H1 (cell line): ENCODE measurements at regions not wholly inside any gene's neighbourhood (a gene's known extent, or its start where the extent isn't known, plus 50 kb on each side); places are given as distances from the start of the nearest gene placed in this dataset.

ENCODE experiments used
- CTCF ChIA-PET: fragments of 300-600 bp; sonication (Branson Sonifier 250); formaldehyde crosslinking; loops from one replicate; lab custom pipeline; 2021; ENCODE audit not compliant: partially characterized antibody; lab: Charles Lee
- POLR2A ChIA-PET: fragments of 300-600 bp; sonication (Branson Sonifier 250); formaldehyde crosslinking; loops from one replicate; lab custom pipeline; 2021; ENCODE audit warnings: inconsistent platforms; ENCODE audit not compliant: partially characterized antibody; lab: Charles Lee
- DNase-seq, 2 experiments: peaks; one replicate each; pipeline versions ENCODE4 v3.0.0 to v3.0.0-alpha.2; 2010 to 2022; ENCODE audit warnings: low spot score in 2 of 2, low read depth in 1 of 2, mixed read lengths in 1 of 2
- FAIRE-seq: peaks from 2 replicates; lab custom pipeline; 2011; peaks lifted over from hg19 to GRCh38; lab: Jason Lieb, UNC
- H2AFZ ChIP-seq: 2 replicates; pipeline ENCODE4 v1.8.1; 2012; ENCODE audit warnings: low read length, inconsistent platforms
- H2AK5ac ChIP-seq: 2 replicates; pipeline ENCODE4 v1.6.1; 2013; ENCODE audit warnings: low read depth, low read length
- H2BK120ac ChIP-seq: replicated peaks from 2 replicates; pipeline ENCODE3; 2013; ENCODE audit warnings: low read depth, low read length, inconsistent platforms
- H2BK12ac ChIP-seq: 2 replicates; pipeline ENCODE4 v1.6.1; 2013; ENCODE audit warnings: low read depth, low read length
- H2BK15ac ChIP-seq: 2 replicates; pipeline ENCODE4 v1.6.1; 2013; ENCODE audit warnings: low read length
- H2BK20ac ChIP-seq: 2 replicates; pipeline ENCODE4 v1.6.1; 2013; ENCODE audit warnings: low read length
- H2BK5ac ChIP-seq: 2 replicates; pipeline ENCODE4 v1.6.1; 2013; ENCODE audit warnings: low read depth, low read length
- H3K14ac ChIP-seq: 2 replicates; pipeline ENCODE4 v1.6.1; 2013; ENCODE audit warnings: inconsistent platforms; ENCODE audit not compliant: insufficient read length
- H3K18ac ChIP-seq: 2 replicates; pipeline ENCODE4 v1.6.1; 2013; ENCODE audit warnings: low read length; ENCODE audit errors: extremely low read depth
- H3K23ac ChIP-seq: 2 replicates; pipeline ENCODE4 v1.6.1; 2013; ENCODE audit warnings: inconsistent platforms; ENCODE audit not compliant: insufficient read length
- H3K23me2 ChIP-seq: 2 replicates; pipeline ENCODE4 v1.6.1; 2013; ENCODE audit warnings: low read depth, low read length
- H3K27ac ChIP-seq: 2 replicates; pipeline ENCODE4 v1.6.1; 2011; ENCODE audit warnings: low read depth, low read length, inconsistent platforms
- H3K27me3 ChIP-seq, 4 experiments: replicated peaks in 1 of 4; 1 replicate in 1 of 4; 2 replicates in 3 of 4; pipeline versions ENCODE4 v1.6.1 to v1.8.1; 2011 to 2013; ENCODE audit warnings: low read length in 3 of 4, mild to moderate bottlenecking in 3 of 4, inconsistent platforms in 2 of 4, mixed read lengths in 2 of 4, moderate library complexity in 1 of 4; ENCODE audit not compliant: control insufficient read depth in 3 of 4, insufficient read depth in 3 of 4; ENCODE audit errors: extremely low read depth in 1 of 4
- H3K36me3 ChIP-seq, 4 experiments: 2 replicates each; pipeline versions ENCODE4 v1.6.1 to v1.8.1; 2011 to 2013; ENCODE audit warnings: mild to moderate bottlenecking in 4 of 4, low read length in 3 of 4, moderate library complexity in 2 of 4, control low read depth in 1 of 4, inconsistent platforms in 1 of 4; ENCODE audit not compliant: insufficient read depth in 4 of 4, control insufficient read depth in 2 of 4
- H3K4ac ChIP-seq: replicated peaks from 2 replicates; pipeline ENCODE3; 2013; ENCODE audit warnings: low read length, low read depth, mixed read lengths, inconsistent platforms; ENCODE audit not compliant: insufficient read length
- H3K4me1 ChIP-seq, 4 experiments: replicated peaks in 1 of 4; 1 replicate in 1 of 4; 2 replicates in 3 of 4; pipeline versions ENCODE4 v1.6.1 to v1.8.1; 2011 to 2013; ENCODE audit warnings: low read length in 3 of 4, inconsistent platforms in 2 of 4, mixed read lengths in 1 of 4; ENCODE audit not compliant: insufficient read depth in 4 of 4, control insufficient read depth in 3 of 4
- H3K4me2 ChIP-seq, 2 experiments: 2 replicates each; pipeline versions ENCODE4 v1.6.1 to v1.8.1; 2011 to 2013; ENCODE audit warnings: low read depth in 2 of 2, low read length in 2 of 2, control low read depth in 1 of 2, inconsistent platforms in 1 of 2, mild to moderate bottlenecking in 1 of 2; ENCODE audit not compliant: insufficient read depth in 1 of 2
- H3K4me3 ChIP-seq, 4 experiments: fragments of 200-600, 300-600 bp in 1 of 4; sonication (generic), shearing (Covaris generic), sonication (Bioruptor Twin) in 1 of 4; 2 replicates each; pipeline versions ENCODE4 v1.5.1 to v1.8.1; 2011 to 2016; ENCODE audit warnings: low read length in 4 of 4, low read depth in 3 of 4, control low read depth in 2 of 4, inconsistent platforms in 2 of 4, mild to moderate bottlenecking in 2 of 4, mixed read lengths in 1 of 4, moderate library complexity in 1 of 4; ENCODE audit not compliant: insufficient read depth in 2 of 4; ENCODE audit errors: extremely low read depth in 1 of 4
- H3K56ac ChIP-seq: replicated peaks from 2 replicates; pipeline ENCODE3; 2013; ENCODE audit warnings: low read depth, mild to moderate bottlenecking, mixed read lengths, low read length, inconsistent platforms; ENCODE audit not compliant: insufficient read length
- H3K79me1 ChIP-seq: 2 replicates; pipeline ENCODE4 v1.6.1; 2013; ENCODE audit warnings: low read depth, low read length, control low read depth
- H3K79me2 ChIP-seq, 2 experiments: 2 replicates each; pipeline versions ENCODE4 v1.6.1 to v1.8.1; 2012 to 2013; ENCODE audit warnings: low read length in 2 of 2, mild to moderate bottlenecking in 2 of 2, inconsistent platforms in 1 of 2; ENCODE audit not compliant: insufficient read depth in 2 of 2, control insufficient read depth in 1 of 2
- H3K9ac ChIP-seq, 4 experiments: replicated peaks in 1 of 4; 1 replicate in 1 of 4; 2 replicates in 3 of 4; pipeline versions ENCODE4 v1.6.1 to v1.8.1; 2011 to 2013; ENCODE audit warnings: low read depth in 3 of 4, low read length in 3 of 4, control low read depth in 2 of 4, mild to moderate bottlenecking in 2 of 4, moderate library complexity in 2 of 4, inconsistent platforms in 1 of 4; ENCODE audit errors: extremely low read depth in 1 of 4
- H3K9me3 ChIP-seq, 2 experiments: 2 replicates each; pipeline versions ENCODE4 v1.6.1 to v1.8.1; 2012 to 2013; ENCODE audit warnings: mild to moderate bottlenecking in 2 of 2, moderate library complexity in 2 of 2, control low read depth in 1 of 2, inconsistent platforms in 1 of 2, low read depth in 1 of 2, low read length in 1 of 2, mixed read lengths in 1 of 2; ENCODE audit not compliant: insufficient read depth in 2 of 2
- H4K20me1 ChIP-seq, 2 experiments: replicated peaks in 1 of 2; 2 replicates each; pipeline versions ENCODE3 to v1.8.1; 2011 to 2013; ENCODE audit warnings: inconsistent platforms in 2 of 2, low read length in 2 of 2, mild to moderate bottlenecking in 1 of 2; ENCODE audit not compliant: insufficient read depth in 2 of 2, control insufficient read depth in 1 of 2
- H4K5ac ChIP-seq: 2 replicates; pipeline ENCODE4 v1.6.1; 2013; ENCODE audit warnings: low read length, low read depth, mixed read lengths, inconsistent platforms; ENCODE audit not compliant: insufficient read length
- H4K8ac ChIP-seq: 2 replicates; pipeline ENCODE4 v1.8.0; 2013; ENCODE audit warnings: mild to moderate bottlenecking, moderate library complexity, low read length, inconsistent platforms; ENCODE audit not compliant: insufficient read depth; ENCODE audit errors: extremely low read depth
- H4K91ac ChIP-seq: replicated peaks from 2 replicates; pipeline ENCODE3; 2013; ENCODE audit warnings: low read length, mixed read lengths, inconsistent platforms; ENCODE audit not compliant: insufficient read length
- ASH2L ChIP-seq: fragments of 200-600, 300-600 bp; sonication (generic); IDR thresholded peaks from one replicate; pipeline ENCODE4 v1.7.1; 2017; ENCODE audit warnings: low read length
- CBX8 ChIP-seq: fragments of 300-800, 300-1000 bp; sonication (generic); IDR thresholded peaks from 2 replicates; pipeline ENCODE4 v1.7.1; 2016; ENCODE audit warnings: low read depth, low read length, borderline replicate concordance
- CEBPB ChIP-seq: IDR thresholded peaks from 2 replicates; pipeline ENCODE4 v1.6.1; 2012; ENCODE audit warnings: low read depth, low read length
- USF2 ChIP-seq: IDR thresholded peaks from 2 replicates; pipeline ENCODE4 v1.6.1; 2011; ENCODE audit warnings: low read length, improper control_type of control experiment
- WGBS, 2 experiments: shearing (Covaris generic) in 1 of 2; methylation state at CpG; one replicate each; pipeline versions ENCODE4 v1.1.6 to v1.1.7; 2013 to 2015; ENCODE audit warnings: low lambda C conversion rate in 2 of 2, mixed read lengths in 2 of 2, inconsistent platforms in 1 of 2, low coverage in 1 of 2, missing lambda C conversion rate in 1 of 2; ENCODE audit not compliant: insufficient replicate concordance in 2 of 2, insufficient coverage in 1 of 2, insufficient read length in 1 of 2; ENCODE audit errors: extremely low coverage in 1 of 2, missing lambda C conversion rate in 1 of 2; 5-methylcytosine and 5-hydroxymethylcytosine counted together

DNA sequence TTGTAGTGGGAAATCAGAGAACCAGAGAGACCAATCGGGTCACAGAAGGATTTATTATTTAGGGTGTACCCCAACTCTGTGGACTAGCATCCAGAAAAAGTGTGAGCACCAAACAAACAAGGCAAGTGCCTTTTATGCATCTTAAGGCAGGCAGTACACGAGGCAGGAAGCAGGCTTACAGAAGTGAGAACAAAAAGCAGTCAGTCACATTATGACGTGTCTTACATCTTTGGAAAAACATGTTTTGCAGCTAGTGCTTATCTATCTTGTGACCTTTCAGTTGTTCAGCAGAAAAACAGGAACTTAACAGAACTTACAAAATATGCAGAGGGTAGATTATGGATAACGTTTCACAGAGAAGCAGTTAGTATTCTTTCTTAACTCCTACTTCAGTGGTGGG, 270.9 kb upstream of the RBMY1B start:
- no peak for DNase-seq
- FAIRE-seq, result no peak
- no peaks in the 10 kb centered on the region for H3K79me2 ChIP-seq
- no peaks in the 10 kb centered on the region for H3K4me1 ChIP-seq
- TF ChIP-seq ASH2L, result no peak
- TF ChIP-seq CBX8, result no peak
- TF ChIP-seq CEBPB, result no peak
- TF ChIP-seq USF2, result no peak
- no peak overlapping the region for H3K14ac ChIP-seq
- no peak overlapping the region for H3K23ac ChIP-seq
- H2BK15ac ChIP-seq, result no peak overlapping the region
- H2BK20ac ChIP-seq, result no peak overlapping the region
- H3K23me2 ChIP-seq, result no peaks in the 10 kb centered on the region
- WGBS, 2 experiments, result 79% methylated on average over 4 of the region's 4 CpGs; no CpG with 5 or more reads in 1 of the 2 experiments
- H3K56ac ChIP-seq, result no peak overlapping the region
- H3K9me3 ChIP-seq, result peaks cover 0 to 22% of the 10 kb centered on the region in 2 experiments; a peak in 1 of 4 replicates
- no peak overlapping the region for H4K5ac ChIP-seq
- no peak overlapping the region for H4K91ac ChIP-seq
- no peak overlapping the region for H3K4me2 ChIP-seq
- H4K8ac ChIP-seq, result no peak overlapping the region
- H3K9ac ChIP-seq, result no peak overlapping the region
- H2AK5ac ChIP-seq, result no peak overlapping the region
- H2AFZ ChIP-seq, result no peak overlapping the region
- no peak overlapping the region for H3K18ac ChIP-seq
- no peak overlapping the region for H2BK120ac ChIP-seq
- no peak overlapping the region for H3K4ac ChIP-seq
- no peaks in the 10 kb centered on the region for H3K27me3 ChIP-seq
- H3K79me1 ChIP-seq, result no peaks in the 10 kb centered on the region
- ChIA-PET CTCF (no interaction called here), POLR2A (no interaction called here)
- no peak overlapping the region for H3K27ac ChIP-seq
- no peak overlapping the region for H3K4me3 ChIP-seq
- no peak overlapping the region for H2BK12ac ChIP-seq
- no peaks in the 10 kb centered on the region for H3K36me3 ChIP-seq
- no peak overlapping the region for H2BK5ac ChIP-seq
- H4K20me1 ChIP-seq, result no peaks in the 10 kb centered on the region
